ENCODE measurements at regions not wholly inside any gene's neighbourhood (a gene's known extent, or its start where the extent isn't known, plus 50 kb on each side); places are given as distances from the start of the nearest gene placed in this dataset.

- DNase-seq: no peak
Measured at GRCh38 chr12:90301561-90302133, 593.0 kb upstream of the ATP2B1 start.

GRCh38 chr12:90301095-90301494 is 592.5 kb upstream of the ATP2B1 start:
- DNase-seq: no peak

- no peak for DNase-seq
Measured at GRCh38 chr12:90299666-90300065, 591.0 kb upstream of the ATP2B1 start.

- no peak for DNase-seq
Measured at GRCh38 chr12:90299121-90299520, 590.5 kb upstream of the ATP2B1 start.

GRCh38 chr12:90298289-90298948 is 589.8 kb upstream of the ATP2B1 start:
- no peak for DNase-seq

- no peak for DNase-seq
Measured at GRCh38 chr12:90295858-90296257, 587.2 kb upstream of the ATP2B1 start.

GRCh38 chr12:90292183-90292582 is 583.5 kb upstream of the ATP2B1 start:
- no peak for DNase-seq

GRCh38 chr12:90290980-90291975 is 582.6 kb upstream of the ATP2B1 start:
- DNase-seq: no peak

GRCh38 chr12:90287585-90287984 is 578.9 kb upstream of the ATP2B1 start:
- DNase-seq: no peak

- DNase-seq: no peak
Measured at GRCh38 chr12:90281154-90281868, 572.7 kb upstream of the ATP2B1 start.

- DNase-seq: no peak
Measured at GRCh38 chr12:90280564-90281058, 572.0 kb upstream of the ATP2B1 start.

- no peak for DNase-seq
Measured at GRCh38 chr12:90280033-90280432, 571.4 kb upstream of the ATP2B1 start.

GRCh38 chr12:90275088-90275487 is 566.5 kb upstream of the ATP2B1 start:
- no peak for DNase-seq

- no peak for DNase-seq
Measured at GRCh38 chr12:90274407-90274806, 565.8 kb upstream of the ATP2B1 start.

- no peak for DNase-seq
Measured at GRCh38 chr12:90268574-90268973, 559.9 kb upstream of the ATP2B1 start.

- DNase-seq: no peak
Measured at GRCh38 chr12:90262251-90262650, 553.6 kb upstream of the ATP2B1 start.

- DNase-seq: no peak
Measured at GRCh38 chr12:90261283-90261682, 552.6 kb upstream of the ATP2B1 start.

GRCh38 chr12:90260136-90260535 is 551.5 kb upstream of the ATP2B1 start:
- no peak for DNase-seq

- DNase-seq: no peak
Measured at GRCh38 chr12:90257927-90258624, 549.4 kb upstream of the ATP2B1 start.

GRCh38 chr12:90254796-90255195 is 546.2 kb upstream of the ATP2B1 start:
- DNase-seq: no peak

GRCh38 chr12:90253674-90254181 is 545.1 kb upstream of the ATP2B1 start:
- no peak for DNase-seq

GRCh38 chr12:90253136-90253535 is 544.5 kb upstream of the ATP2B1 start:
- DNase-seq: no peak

Data from NCI-H187 treated with DMSO at 0.1 percent for 48 hours (cell line).